Neural progenitor cell (in vitro differentiated cells): ENCODE measurements at regions not wholly inside any gene's neighbourhood (a gene's known extent, or its start where the extent isn't known, plus 50 kb on each side); places are given as distances from the start of the nearest gene placed in this dataset.

Source experiments
- DNase-seq: peaks from one replicate; pipeline ENCODE4 v3.0.0-alpha.2; 2016; ENCODE audit warnings: low spot score
- H2AFZ ChIP-seq: fragments of 200-600 bp; sonication (generic); replicated peaks from 2 replicates; pipeline ENCODE4 v1.6.1; 2016; ENCODE audit warnings: antibody characterized with exemption
- H3F3A ChIP-seq: fragments of 200-600 bp; sonication (generic); 2 replicates; pipeline ENCODE4 v1.6.1; 2016; ENCODE audit warnings: antibody characterized with exemption, low read depth
- H3K27ac ChIP-seq: fragments of 200-600 bp; sonication (generic); 2 replicates; pipeline ENCODE4 v1.5.1; 2016; ENCODE audit warnings: mild to moderate bottlenecking
- H3K27me3 ChIP-seq: fragments of 200-600 bp; sonication (generic); 2 replicates; pipeline ENCODE4 v1.6.1; 2016; ENCODE audit warnings: mild to moderate bottlenecking, moderate library complexity
- H3K36me3 ChIP-seq: fragments of 200-600 bp; sonication (generic); 2 replicates; pipeline ENCODE4 v1.5.1; 2016
- H3K4me1 ChIP-seq: fragments of 200-600 bp; sonication (generic); 2 replicates; pipeline ENCODE4 v1.6.1; 2016; ENCODE audit warnings: mixed run types
- H3K4me2 ChIP-seq: fragments of 200-600 bp; sonication (generic); 2 replicates; pipeline ENCODE4 v1.6.1; 2016
- H3K4me3 ChIP-seq: fragments of 200-600 bp; sonication (generic); 2 replicates; pipeline ENCODE4 v1.5.1; 2016
- H3K79me2 ChIP-seq: fragments of 200-600 bp; sonication (generic); 2 replicates; pipeline ENCODE4 v1.6.1; 2016; ENCODE audit warnings: low read depth
- H3K9ac ChIP-seq: fragments of 200-600 bp; sonication (generic); 2 replicates; pipeline ENCODE4 v1.6.1; 2016
- H3K9me3 ChIP-seq: fragments of 200-600 bp; sonication (generic); 2 replicates; pipeline ENCODE4 v1.5.1; 2016; ENCODE audit warnings: low read depth
- H4K20me1 ChIP-seq: fragments of 200-600 bp; sonication (generic); 2 replicates; pipeline ENCODE4 v1.6.1; 2016; ENCODE audit warnings: low read depth
- H3K27ac Mint-ChIP-seq: 3 replicates; pipeline ENCODE4 v1.8.0; 2021; ENCODE audit warnings: mixed read lengths
- H3K27me3 Mint-ChIP-seq: 2 replicates; pipeline ENCODE4 v1.8.0; 2022; ENCODE audit warnings: low read depth, mild to moderate bottlenecking, inconsistent platforms, moderate library complexity, mixed read lengths; ENCODE audit not compliant: insufficient read depth
- H3K36me3 Mint-ChIP-seq: 3 replicates; pipeline ENCODE4 v1.8.0; 2021; ENCODE audit warnings: mixed read lengths
- H3K4me1 Mint-ChIP-seq: 3 replicates; pipeline ENCODE4 v1.8.0; 2021; ENCODE audit warnings: mixed read lengths
- H3K4me3 Mint-ChIP-seq: 3 replicates; pipeline ENCODE4 v1.8.0; 2021; ENCODE audit warnings: mild to moderate bottlenecking, moderate library complexity, mixed read lengths
- H3K9me3 Mint-ChIP-seq: 3 replicates; pipeline ENCODE4 v1.8.0; 2020; ENCODE audit warnings: mixed read lengths
- EZH2 ChIP-seq: fragments of 200-600 bp; sonication (generic); IDR thresholded peaks from 2 replicates; pipeline ENCODE4 v1.6.1; 2017; ENCODE audit warnings: antibody characterized with exemption, mild to moderate bottlenecking, moderate library complexity
- EZH2phosphoT487 ChIP-seq: fragments of 200-600 bp; sonication (generic); IDR thresholded peaks from 2 replicates; pipeline ENCODE4 v1.6.1; 2017; ENCODE audit warnings: antibody characterized with exemption
- TF ChIP-seq, protein P1 (sequence below): fragments of 200-600 bp; sonication (generic); IDR thresholded peaks from 2 replicates; pipeline ENCODE4 v1.5.1; 2017; ENCODE audit warnings: antibody characterized with exemption, mild to moderate bottlenecking

DNA sequence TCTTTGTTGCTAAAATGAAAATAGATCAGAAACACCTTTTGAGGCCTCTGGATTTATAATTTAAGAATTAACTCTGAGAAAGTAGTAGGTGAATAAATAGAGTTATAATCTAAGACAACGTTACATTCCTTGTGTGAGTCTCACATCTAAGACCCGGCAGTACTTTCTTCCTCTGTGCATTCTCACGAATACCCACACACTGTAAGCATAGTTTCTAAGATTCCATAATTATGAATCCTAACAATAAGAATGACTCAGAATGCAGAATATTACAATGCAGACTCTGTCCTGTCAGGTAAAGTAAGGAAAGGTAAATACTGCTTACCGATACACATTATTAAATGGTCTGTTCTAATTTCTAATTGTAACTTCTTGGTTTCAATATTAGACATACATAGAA, 257.7 kb upstream of the CNTN6 start:
- Histone ChIP-seq H3K79me2 (no peaks in the 10 kb centered on the region), H3K4me2 (no peak overlapping the region), H3K36me3 (no peaks in the 10 kb centered on the region), H3K9me3 (no peaks in the 10 kb centered on the region), H3K4me3 (no peak overlapping the region), H3F3A (no peaks in the 10 kb centered on the region), H3K9ac (no peak overlapping the region), H3K4me1 (no peaks in the 10 kb centered on the region), H4K20me1 (no peaks in the 10 kb centered on the region), H2AFZ (no peak overlapping the region), H3K27ac (no peak overlapping the region), H3K27me3 (no peaks in the 10 kb centered on the region)
- no peak overlapping the region for H3K27ac Mint-ChIP-seq
- H3K9me3 Mint-ChIP-seq = peaks cover 7% of the 10 kb centered on the region
- peaks cover 2% of the 10 kb centered on the region for H3K27me3 Mint-ChIP-seq
- no peak for DNase-seq
- TF ChIP-seq EZH2 (no peak), EZH2phosphoT487 (no peak)
- TF ChIP-seq, protein P1, sequence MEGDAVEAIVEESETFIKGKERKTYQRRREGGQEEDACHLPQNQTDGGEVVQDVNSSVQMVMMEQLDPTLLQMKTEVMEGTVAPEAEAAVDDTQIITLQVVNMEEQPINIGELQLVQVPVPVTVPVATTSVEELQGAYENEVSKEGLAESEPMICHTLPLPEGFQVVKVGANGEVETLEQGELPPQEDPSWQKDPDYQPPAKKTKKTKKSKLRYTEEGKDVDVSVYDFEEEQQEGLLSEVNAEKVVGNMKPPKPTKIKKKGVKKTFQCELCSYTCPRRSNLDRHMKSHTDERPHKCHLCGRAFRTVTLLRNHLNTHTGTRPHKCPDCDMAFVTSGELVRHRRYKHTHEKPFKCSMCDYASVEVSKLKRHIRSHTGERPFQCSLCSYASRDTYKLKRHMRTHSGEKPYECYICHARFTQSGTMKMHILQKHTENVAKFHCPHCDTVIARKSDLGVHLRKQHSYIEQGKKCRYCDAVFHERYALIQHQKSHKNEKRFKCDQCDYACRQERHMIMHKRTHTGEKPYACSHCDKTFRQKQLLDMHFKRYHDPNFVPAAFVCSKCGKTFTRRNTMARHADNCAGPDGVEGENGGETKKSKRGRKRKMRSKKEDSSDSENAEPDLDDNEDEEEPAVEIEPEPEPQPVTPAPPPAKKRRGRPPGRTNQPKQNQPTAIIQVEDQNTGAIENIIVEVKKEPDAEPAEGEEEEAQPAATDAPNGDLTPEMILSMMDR = no peak
- H3K36me3 Mint-ChIP-seq = no peaks in the 10 kb centered on the region
- no peak overlapping the region for H3K4me3 Mint-ChIP-seq
- peaks cover 5% of the 10 kb centered on the region for H3K4me1 Mint-ChIP-seq

DNA sequence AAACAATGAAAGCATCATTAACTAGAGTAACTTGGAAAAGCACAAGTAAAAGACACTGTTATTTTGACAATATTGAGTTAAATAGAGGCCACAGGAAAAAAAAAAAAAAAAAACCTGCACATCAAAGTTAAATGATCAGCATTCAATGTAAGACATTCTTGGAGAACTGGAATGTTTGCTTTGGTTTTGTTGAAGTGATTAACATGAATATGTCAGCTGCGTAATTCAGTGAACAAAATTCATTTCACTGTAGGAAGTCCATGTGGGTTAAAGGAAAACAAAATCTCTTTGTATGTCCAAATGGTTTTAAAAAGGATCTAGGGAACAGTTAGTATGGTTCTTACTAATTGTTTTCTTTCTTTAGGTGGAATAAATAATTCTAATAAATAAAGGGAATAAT, 252.8 kb upstream of the CNTN6 start:
- Histone ChIP-seq H3K27me3 (no peaks in the 10 kb centered on the region), H3K4me2 (no peak overlapping the region), H2AFZ (no peak overlapping the region), H3K4me3 (no peak overlapping the region), H3F3A (no peaks in the 10 kb centered on the region), H4K20me1 (no peaks in the 10 kb centered on the region), H3K36me3 (no peaks in the 10 kb centered on the region), H3K4me1 (no peaks in the 10 kb centered on the region), H3K27ac (no peak overlapping the region), H3K9ac (no peak overlapping the region), H3K9me3 (no peaks in the 10 kb centered on the region), H3K79me2 (no peaks in the 10 kb centered on the region)
- H3K27ac Mint-ChIP-seq = no peak overlapping the region
- no peaks in the 10 kb centered on the region for H3K36me3 Mint-ChIP-seq
- no peak overlapping the region for H3K4me3 Mint-ChIP-seq
- H3K27me3 Mint-ChIP-seq = peaks cover 2% of the 10 kb centered on the region
- TF ChIP-seq EZH2phosphoT487 (no peak), EZH2 (no peak)
- TF ChIP-seq, protein P1 = no peak
- DNase-seq = no peak
- H3K9me3 Mint-ChIP-seq = no peaks in the 10 kb centered on the region
- peaks cover 5% of the 10 kb centered on the region for H3K4me1 Mint-ChIP-seq

DNA sequence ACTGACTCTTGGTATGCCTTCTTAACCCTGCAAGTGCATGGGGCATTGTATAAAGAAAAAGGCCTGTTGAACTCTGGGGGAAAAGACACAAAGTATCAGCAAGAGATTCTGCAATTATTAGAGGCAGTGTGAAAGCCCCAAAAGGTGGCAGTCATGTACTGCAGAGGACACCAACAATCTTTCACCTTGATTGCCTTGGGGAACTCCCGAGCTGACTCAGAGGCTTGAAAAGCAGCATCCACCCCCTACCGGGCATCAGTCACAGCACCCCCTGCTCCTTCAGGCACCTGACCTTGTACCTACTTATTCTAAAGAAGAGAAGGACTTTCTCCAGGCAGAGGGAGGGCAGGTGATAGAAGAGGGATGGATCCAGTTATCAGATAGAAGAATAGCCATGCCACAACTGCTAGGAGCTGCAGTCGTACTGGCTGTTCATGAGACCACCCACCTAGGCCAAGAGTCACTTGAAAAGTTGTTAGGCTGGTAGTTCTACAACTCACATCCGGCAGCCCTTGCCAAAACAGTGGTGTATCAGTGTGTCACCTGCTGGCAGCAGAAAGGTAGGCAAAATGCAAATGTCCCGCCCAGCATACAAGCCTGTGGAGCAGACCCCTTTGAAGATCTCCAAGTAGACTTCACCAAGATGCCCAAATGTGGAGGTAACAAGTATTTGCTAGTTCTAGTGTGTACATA, 241.6 kb upstream of the CNTN6 start:
- H3K36me3 Mint-ChIP-seq = no peaks in the 10 kb centered on the region
- peak; percentile 6 for DNase-seq
- Histone ChIP-seq H3K9ac (no peak overlapping the region), H3K36me3 (no peaks in the 10 kb centered on the region), H3K9me3 (no peaks in the 10 kb centered on the region), H3K4me1 (no peaks in the 10 kb centered on the region), H3F3A (no peaks in the 10 kb centered on the region), H3K79me2 (no peaks in the 10 kb centered on the region), H3K4me2 (no peak overlapping the region), H3K4me3 (no peak overlapping the region), H3K27ac (no peak overlapping the region), H2AFZ (no peak overlapping the region), H4K20me1 (no peaks in the 10 kb centered on the region), H3K27me3 (no peaks in the 10 kb centered on the region)
- no peaks in the 10 kb centered on the region for H3K4me1 Mint-ChIP-seq
- no peak overlapping the region for H3K4me3 Mint-ChIP-seq
- peaks cover 9% of the 10 kb centered on the region for H3K9me3 Mint-ChIP-seq
- TF ChIP-seq EZH2phosphoT487 = no peak
- no peak for TF ChIP-seq EZH2
- TF ChIP-seq, protein P1 = no peak
- no peak overlapping the region for H3K27ac Mint-ChIP-seq
- H3K27me3 Mint-ChIP-seq = peaks cover 2% of the 10 kb centered on the region
